ENCODE measurements at regions not wholly inside any gene's neighbourhood (a gene's known extent, or its start where the extent isn't known, plus 50 kb on each side); places are given as distances from the start of the nearest gene placed in this dataset.
"Not testable (repeated sequence)": the region's sequence is repeated elsewhere in the genome, so short reads cannot be mapped to it uniquely, and the experiment has no call there.

DNA sequence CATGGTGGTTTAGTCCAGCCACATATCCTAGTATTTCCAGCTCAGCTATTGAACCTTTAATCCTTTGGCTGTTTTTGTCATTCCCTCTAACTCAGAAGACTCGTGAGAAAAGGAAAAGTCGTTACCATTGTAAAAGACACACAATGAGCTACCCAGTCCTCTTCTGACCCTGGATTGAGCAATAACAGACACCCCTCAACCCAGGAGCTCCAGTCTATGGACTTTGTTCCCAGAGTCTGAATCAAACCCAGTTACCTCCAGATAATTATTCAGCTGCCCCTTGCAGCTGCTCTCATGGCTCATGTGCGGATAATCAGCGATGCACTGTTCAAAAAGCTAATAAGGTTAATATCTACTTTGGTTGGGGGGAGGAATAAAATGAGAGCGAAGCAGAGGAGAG, 402.4 kb downstream of the BTG1 start:
- 85 to 90% (median 87%) methylated on average over 5 of the region's 5 CpGs for WGBS, 4 donors
- ATAC-seq (no peak), DNase-seq (no peak)
- no peak overlapping the region for H3K4me3 ChIP-seq
- no peaks in the 10 kb centered on the region for H3K4me1 ChIP-seq
- TF ChIP-seq, protein P1, sequence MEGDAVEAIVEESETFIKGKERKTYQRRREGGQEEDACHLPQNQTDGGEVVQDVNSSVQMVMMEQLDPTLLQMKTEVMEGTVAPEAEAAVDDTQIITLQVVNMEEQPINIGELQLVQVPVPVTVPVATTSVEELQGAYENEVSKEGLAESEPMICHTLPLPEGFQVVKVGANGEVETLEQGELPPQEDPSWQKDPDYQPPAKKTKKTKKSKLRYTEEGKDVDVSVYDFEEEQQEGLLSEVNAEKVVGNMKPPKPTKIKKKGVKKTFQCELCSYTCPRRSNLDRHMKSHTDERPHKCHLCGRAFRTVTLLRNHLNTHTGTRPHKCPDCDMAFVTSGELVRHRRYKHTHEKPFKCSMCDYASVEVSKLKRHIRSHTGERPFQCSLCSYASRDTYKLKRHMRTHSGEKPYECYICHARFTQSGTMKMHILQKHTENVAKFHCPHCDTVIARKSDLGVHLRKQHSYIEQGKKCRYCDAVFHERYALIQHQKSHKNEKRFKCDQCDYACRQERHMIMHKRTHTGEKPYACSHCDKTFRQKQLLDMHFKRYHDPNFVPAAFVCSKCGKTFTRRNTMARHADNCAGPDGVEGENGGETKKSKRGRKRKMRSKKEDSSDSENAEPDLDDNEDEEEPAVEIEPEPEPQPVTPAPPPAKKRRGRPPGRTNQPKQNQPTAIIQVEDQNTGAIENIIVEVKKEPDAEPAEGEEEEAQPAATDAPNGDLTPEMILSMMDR (IDR thresholded peaks at IDR 0.05) = no peak
- no peak for TF ChIP-seq POLR2A (IDR thresholded peaks at IDR 0.05)
- H3K9me3 ChIP-seq = no peaks in the 10 kb centered on the region
- intact Hi-C loops (cut with DNase I) = no loop called here
- no peaks in the 10 kb centered on the region for H3K27me3 ChIP-seq
- no peaks in the 10 kb centered on the region for H3K36me3 ChIP-seq
- no peak overlapping the region for H3K27ac ChIP-seq

GRCh38 chr12:91741932-91742331, 403.7 kb downstream of the BTG1 start:
- no peaks in the 10 kb centered on the region for H3K27me3 ChIP-seq
- H3K4me3 ChIP-seq = no peak overlapping the region
- no peaks in the 10 kb centered on the region for H3K4me1 ChIP-seq
- no peaks in the 10 kb centered on the region for H3K9me3 ChIP-seq
- DNase-seq = no peak
- no peak for ATAC-seq
- 94 to 99% (median 96%) methylated on average over 2 of the region's 2 CpGs for WGBS, 4 donors
- no peaks in the 10 kb centered on the region for H3K36me3 ChIP-seq
- TF ChIP-seq, protein P1 (IDR thresholded peaks at IDR 0.05) = no peak
- no peak for TF ChIP-seq POLR2A (IDR thresholded peaks at IDR 0.05)
- intact Hi-C loops (cut with DNase I) = no loop called here
- H3K27ac ChIP-seq = no peak overlapping the region

GRCh38 chr12:91733846-91734245, 411.8 kb downstream of the BTG1 start:
- H3K4me1 ChIP-seq; ATAC-seq; H3K27ac ChIP-seq; H3K4me3 ChIP-seq; H3K27me3 ChIP-seq; DNase-seq; H3K36me3 ChIP-seq; H3K9me3 ChIP-seq; intact Hi-C loops (cut with DNase I): not testable (repeated sequence)
- 68 to 80% (median 69%) methylated on average over 1 of the region's 1 CpG for WGBS, 4 donors

- Histone ChIP-seq H3K4me1 (no peaks in the 10 kb centered on the region), H3K9me3 (peaks cover 0 to 5% (median 0%) of the 10 kb centered on the region in 12 donors), H3K36me3 (no peaks in the 10 kb centered on the region), H3K27me3 (no peaks in the 10 kb centered on the region), H3K4me3 (no peak overlapping the region), H3K27ac (no peak overlapping the region)
- DNase-seq (no peak), ATAC-seq (no peak)
- intact Hi-C loops (cut with DNase I) = no loop called here
- TF ChIP-seq, protein P1 (IDR thresholded peaks at IDR 0.05) = no peak
- no peak for TF ChIP-seq POLR2A (IDR thresholded peaks at IDR 0.05)
- WGBS, 4 donors = 65 to 75% (median 71%) methylated on average over 1 of the region's 1 CpG
These were observed 413.6 kb downstream of the BTG1 start for GRCh38 chr12:91732086-91732485.

- no peak for ATAC-seq
- no peak for DNase-seq
- Histone ChIP-seq H3K27me3 (no peaks in the 10 kb centered on the region), H3K9me3 (peaks cover 0 to 5% (median 0%) of the 10 kb centered on the region in 12 donors), H3K4me3 (no peak overlapping the region), H3K27ac (no peak overlapping the region), H3K36me3 (no peaks in the 10 kb centered on the region), H3K4me1 (no peaks in the 10 kb centered on the region)
- TF ChIP-seq, protein P1 (IDR thresholded peaks at IDR 0.05) = no peak
- TF ChIP-seq POLR2A (IDR thresholded peaks at IDR 0.05) = no peak
- 83 to 97% (median 96%) methylated on average over 4 of the region's 4 CpGs for WGBS, 4 donors
- intact Hi-C loops (cut with DNase I) = no loop called here
These were observed 416.1 kb downstream of the BTG1 start for GRCh38 chr12:91729543-91729942.

All from heart left ventricle (tissue), 16 donors.